NT2/D1 (cell line): ENCODE measurements at regions not wholly inside any gene's neighbourhood (a gene's known extent, or its start where the extent isn't known, plus 50 kb on each side); places are given as distances from the start of the nearest gene placed in this dataset.

Source experiments
- YY1 ChIP-seq: IDR thresholded peaks from 2 replicates; pipeline ENCODE4 v1.6.1; 2011; ENCODE audit not compliant: insufficient read length, insufficient read depth
- ZNF274 ChIP-seq: IDR thresholded peaks from 2 replicates; pipeline ENCODE4 v1.6.1; 2011; ENCODE audit warnings: mild to moderate bottlenecking, low read depth, low read length

- TF ChIP-seq YY1 (no peak), ZNF274 (no peak)
Observed at GRCh38 chr6:134375220-134375580, 57.3 kb upstream of the SGK1 start.
